Activated T-cell treated with anti-CD3 and anti-CD28 coated beads, Interleukin-2, amount 50 U/mL, for 4 hours (primary cell): ENCODE measurements at regions not wholly inside any gene's neighbourhood (a gene's known extent, or its start where the extent isn't known, plus 50 kb on each side); places are given as distances from the start of the nearest gene placed in this dataset.
A peak's percentile ranks its signal among the peaks of the same experiment; 100 is the strongest.
"Not testable (repeated sequence)": the region's sequence is repeated elsewhere in the genome, so short reads cannot be mapped to it uniquely, and the experiment has no call there.

ENCODE experiments used
- ATAC-seq, 2 donors: fragments of 200-7000 bp; cut with Tn5 transposase; one replicate each; pipeline ENCODE4 v1.10.0; 2021
- DNase-seq: peaks from one replicate; pipeline ENCODE4 v3.0.0-alpha.2; 2020
- H3K27me3 Mint-ChIP-seq: one replicate; pipeline ENCODE4 v1.8.0; 2021; ENCODE audit warnings: low read depth, mixed read lengths
- H3K36me3 Mint-ChIP-seq: one replicate; pipeline ENCODE4 v1.8.0; 2022; ENCODE audit warnings: mixed read lengths; ENCODE audit not compliant: insufficient read depth
- H3K4me1 Mint-ChIP-seq: one replicate; pipeline ENCODE4 v1.8.0; 2021; ENCODE audit warnings: low read depth, mixed read lengths
- H3K4me3 Mint-ChIP-seq: one replicate; pipeline ENCODE4 v1.8.0; 2021; ENCODE audit warnings: mild to moderate bottlenecking, moderate library complexity, mixed read lengths
- H3K9me3 Mint-ChIP-seq: one replicate; pipeline ENCODE4 v1.8.0; 2021; ENCODE audit warnings: mixed read lengths

- ATAC-seq, H3K27me3 Mint-ChIP-seq, H3K36me3 Mint-ChIP-seq, H3K4me3 Mint-ChIP-seq, H3K9me3 Mint-ChIP-seq, DNase-seq: not testable (repeated sequence)
- H3K4me1 Mint-ChIP-seq, result peaks cover 15% of the 10 kb centered on the region
These were observed 54.7 kb downstream of the PROP1 start for GRCh38 chr5:177941386-177941785.

DNA sequence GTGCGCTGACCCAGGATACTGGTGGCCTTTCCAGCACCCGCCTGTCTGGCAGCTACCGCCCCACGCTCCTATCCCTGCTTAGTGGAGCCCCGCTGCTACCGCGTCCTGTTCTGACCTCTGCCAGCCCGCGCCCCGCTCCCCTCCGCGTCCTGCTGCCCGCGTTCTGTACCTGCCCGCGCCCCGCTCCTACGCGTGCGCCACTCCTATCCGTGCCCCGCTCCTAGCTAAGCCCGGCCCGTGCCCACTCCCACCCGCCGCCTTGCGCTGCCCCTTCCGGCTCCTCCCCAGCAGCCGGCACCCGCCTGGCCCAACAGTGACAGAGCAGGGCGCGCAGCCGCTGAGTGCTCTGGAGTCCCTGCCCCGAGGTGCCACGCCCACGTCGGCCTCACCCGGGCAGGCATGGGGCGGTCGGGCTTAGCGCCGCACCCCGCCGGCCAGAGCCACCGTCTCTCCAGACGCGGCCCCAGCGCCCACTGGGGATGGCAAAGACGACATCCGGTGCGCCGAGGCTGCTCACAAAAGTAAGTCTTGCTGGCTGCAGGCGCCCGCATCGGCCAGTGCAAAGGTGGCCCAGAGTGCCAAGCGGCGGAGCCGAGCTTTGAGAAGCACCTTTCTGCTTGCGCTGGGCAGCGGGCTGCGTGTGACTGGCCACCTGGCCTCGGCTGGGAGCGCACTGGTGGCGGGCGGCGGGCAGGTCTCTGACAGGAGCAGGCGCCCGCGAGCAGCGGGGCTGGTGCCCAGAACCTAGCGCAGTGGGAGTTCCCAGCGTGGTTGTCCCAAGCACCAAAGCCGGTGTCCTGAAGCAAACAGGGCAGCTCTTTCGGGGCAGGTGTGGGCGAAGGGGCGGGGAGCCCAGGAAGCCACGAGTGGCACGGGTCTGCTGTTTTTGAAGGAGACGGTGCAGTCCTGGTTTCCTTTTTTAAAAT lies 56.5 kb downstream of the PROP1 start:
- peak; percentile 70 for ATAC-seq
- H3K36me3 Mint-ChIP-seq, DNase-seq, H3K27me3 Mint-ChIP-seq, H3K9me3 Mint-ChIP-seq: not testable (repeated sequence)
- Mint-ChIP-seq H3K4me3 (peak overlapping the region; percentile 72), H3K4me1 (peaks cover 15% of the 10 kb centered on the region)

- H3K4me3 Mint-ChIP-seq, result peak overlapping the region; percentile 72
- H3K9me3 Mint-ChIP-seq, result not testable (repeated sequence)
- peak; percentile 3 to 7 for ATAC-seq
These were observed 57.3 kb downstream of the PROP1 start for GRCh38 chr5:177938767-177939166.

DNA sequence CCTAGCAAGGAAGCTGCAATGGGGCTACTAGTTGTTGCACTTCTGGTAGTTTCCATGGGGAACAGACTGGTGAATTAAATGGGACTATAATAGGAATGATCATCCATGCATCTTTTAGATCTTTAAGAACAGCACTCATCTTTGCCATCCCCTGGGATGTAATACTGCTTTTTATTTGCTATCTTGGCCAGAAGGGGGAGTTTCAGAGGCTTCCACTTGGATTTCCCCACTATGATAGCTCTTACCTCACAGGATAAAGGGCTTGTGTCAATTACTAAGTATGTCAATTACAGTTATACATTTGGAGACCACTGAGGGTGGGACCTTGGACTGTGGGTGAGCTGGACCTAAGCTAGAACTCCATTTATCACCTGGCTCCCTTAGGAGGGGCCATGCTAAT lies 61.8 kb downstream of the PROP1 start:
- not testable (repeated sequence) for H3K4me1 Mint-ChIP-seq

More at GRCh38 chr5:177938767-177939166, 57.3 kb downstream of the PROP1 start:
- not testable (repeated sequence) for H3K36me3 Mint-ChIP-seq, DNase-seq, H3K27me3 Mint-ChIP-seq
- H3K4me1 Mint-ChIP-seq, result peaks cover 15% of the 10 kb centered on the region

GRCh38 chr5:177930269-177931022 lies 65.6 kb downstream of the PROP1 start:
- DNase-seq, H3K4me3 Mint-ChIP-seq, H3K4me1 Mint-ChIP-seq, H3K36me3 Mint-ChIP-seq, H3K9me3 Mint-ChIP-seq, H3K27me3 Mint-ChIP-seq, ATAC-seq: not testable (repeated sequence)

More for the DNA sequence above, 61.8 kb downstream of the PROP1 start:
- DNase-seq, H3K9me3 Mint-ChIP-seq, H3K27me3 Mint-ChIP-seq, H3K4me3 Mint-ChIP-seq, H3K36me3 Mint-ChIP-seq, ATAC-seq: not testable (repeated sequence)

GRCh38 chr5:177929618-177930017 lies 66.4 kb downstream of the PROP1 start:
- ATAC-seq, DNase-seq, H3K27me3 Mint-ChIP-seq, H3K36me3 Mint-ChIP-seq, H3K4me1 Mint-ChIP-seq, H3K9me3 Mint-ChIP-seq, H3K4me3 Mint-ChIP-seq: not testable (repeated sequence)

DNA sequence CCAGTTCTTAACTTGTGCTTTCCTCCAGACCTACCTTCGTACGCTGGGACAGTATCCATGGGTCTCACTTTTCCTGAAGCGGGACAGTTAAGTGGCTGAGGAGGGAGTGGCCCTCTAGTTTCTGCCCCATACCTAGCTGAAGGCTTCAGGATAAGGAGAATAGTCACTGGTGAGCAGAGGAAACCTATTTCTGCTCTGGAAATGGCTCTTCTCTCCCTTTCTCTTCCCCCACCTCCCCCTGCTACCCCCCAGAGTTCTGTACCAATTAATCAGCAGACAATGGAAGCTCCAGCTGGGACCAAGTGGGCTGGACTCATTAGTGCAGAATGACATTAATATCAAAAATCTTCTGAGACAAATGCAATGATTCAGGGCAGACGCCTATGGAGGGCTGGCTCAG lies 68.5 kb downstream of the PROP1 start:
- not testable (repeated sequence) for H3K4me1 Mint-ChIP-seq, H3K36me3 Mint-ChIP-seq, H3K27me3 Mint-ChIP-seq, ATAC-seq, DNase-seq, H3K4me3 Mint-ChIP-seq, H3K9me3 Mint-ChIP-seq

GRCh38 chr5:177924577-177924976 lies 71.5 kb downstream of the PROP1 start:
- DNase-seq, H3K27me3 Mint-ChIP-seq, H3K9me3 Mint-ChIP-seq, H3K36me3 Mint-ChIP-seq, H3K4me1 Mint-ChIP-seq, ATAC-seq, H3K4me3 Mint-ChIP-seq: not testable (repeated sequence)

GRCh38 chr5:177923837-177924236 lies 72.2 kb downstream of the PROP1 start:
- H3K9me3 Mint-ChIP-seq, ATAC-seq, H3K27me3 Mint-ChIP-seq, DNase-seq, H3K36me3 Mint-ChIP-seq, H3K4me1 Mint-ChIP-seq, H3K4me3 Mint-ChIP-seq: not testable (repeated sequence)

- ATAC-seq, result peak in 1 of 2 donors; percentile 53
These were observed 72.9 kb downstream of the PROP1 start for GRCh38 chr5:177923189-177923588.

DNA sequence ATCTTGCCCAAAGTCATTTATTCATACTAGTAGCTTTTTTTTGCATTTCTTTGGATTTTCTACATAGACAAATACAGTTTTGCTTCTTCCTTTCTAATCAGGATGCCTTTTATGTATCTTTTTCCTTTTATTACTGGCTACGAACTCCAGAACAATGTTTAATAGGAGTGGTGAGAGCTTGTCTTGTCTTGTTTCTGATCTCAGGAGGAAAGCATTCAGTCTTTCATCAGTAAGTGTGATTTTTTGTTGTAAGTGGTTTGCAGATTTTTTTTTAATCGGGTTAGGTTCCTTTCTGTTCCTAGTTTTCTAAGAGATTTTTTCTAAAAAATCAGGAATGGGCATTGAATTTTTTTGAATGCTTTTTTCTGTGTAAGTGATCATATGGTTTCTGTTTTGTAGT lies 86.8 kb downstream of the PROP1 start:
- H3K4me1 Mint-ChIP-seq, DNase-seq, H3K9me3 Mint-ChIP-seq, H3K36me3 Mint-ChIP-seq, H3K4me3 Mint-ChIP-seq, H3K27me3 Mint-ChIP-seq, ATAC-seq: not testable (repeated sequence)

More at GRCh38 chr5:177923189-177923588, 72.9 kb downstream of the PROP1 start:
- not testable (repeated sequence) for H3K9me3 Mint-ChIP-seq, DNase-seq, H3K36me3 Mint-ChIP-seq, H3K27me3 Mint-ChIP-seq, H3K4me1 Mint-ChIP-seq, H3K4me3 Mint-ChIP-seq

DNA sequence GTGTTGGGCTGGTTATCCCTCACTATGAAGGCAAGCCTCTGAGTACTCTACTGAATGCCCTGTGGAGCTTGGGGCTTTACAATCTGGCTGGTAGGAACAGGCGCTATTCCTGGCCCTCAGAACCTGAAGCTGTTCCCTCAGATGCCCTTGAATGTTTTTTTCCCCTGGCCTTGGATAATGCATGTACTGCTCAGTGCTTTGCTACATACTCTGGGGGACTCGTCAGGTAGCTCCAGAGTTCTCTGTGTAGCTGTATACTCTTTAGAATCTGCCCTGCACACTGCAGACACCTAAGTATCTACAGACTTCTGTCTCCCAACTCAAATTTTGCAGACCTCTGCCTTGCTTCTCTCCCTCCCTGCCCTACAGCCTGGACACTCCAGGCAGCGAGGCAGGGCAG lies 93.2 kb downstream of the PROP1 start:
- ATAC-seq, H3K4me1 Mint-ChIP-seq, H3K27me3 Mint-ChIP-seq, H3K36me3 Mint-ChIP-seq, DNase-seq, H3K4me3 Mint-ChIP-seq, H3K9me3 Mint-ChIP-seq: not testable (repeated sequence)

GRCh38 chr5:177900066-177900465 lies 96.0 kb downstream of the PROP1 start:
- not testable (repeated sequence) for H3K36me3 Mint-ChIP-seq, H3K4me3 Mint-ChIP-seq, DNase-seq, H3K4me1 Mint-ChIP-seq, H3K27me3 Mint-ChIP-seq, ATAC-seq, H3K9me3 Mint-ChIP-seq

GRCh38 chr5:177894681-177895453 lies 101.2 kb downstream of the PROP1 start:
- not testable (repeated sequence) for H3K4me1 Mint-ChIP-seq, DNase-seq, H3K4me3 Mint-ChIP-seq, H3K27me3 Mint-ChIP-seq, ATAC-seq, H3K9me3 Mint-ChIP-seq, H3K36me3 Mint-ChIP-seq
